Panc1 (cell line): ENCODE measurements at regions not wholly inside any gene's neighbourhood (a gene's known extent, or its start where the extent isn't known, plus 50 kb on each side); places are given as distances from the start of the nearest gene placed in this dataset.

Source experiments
- CTCF ChIP-seq: fragments of 450-650 bp; IDR thresholded peaks from 2 replicates; pipeline ENCODE4 v1.5.1; 2017; ENCODE audit warnings: mild to moderate bottlenecking
- POLR2AphosphoS5 ChIP-seq: IDR thresholded peaks from 2 replicates; pipeline ENCODE4 v1.6.1; 2012; ENCODE audit warnings: mild to moderate bottlenecking, low read depth, low read length, moderate library complexity
- REST ChIP-seq, 2 experiments: IDR thresholded peaks; 2 replicates each; pipeline ENCODE4 v1.6.1; 2011 to 2012; ENCODE audit warnings: low read depth in 2 of 2, control low read depth in 1 of 2, low read length in 1 of 2, mild to moderate bottlenecking in 1 of 2, moderate library complexity in 1 of 2; ENCODE audit not compliant: insufficient read depth in 1 of 2
- SIN3A ChIP-seq: IDR thresholded peaks from 2 replicates; pipeline ENCODE4 v1.6.1; 2012; ENCODE audit warnings: low read depth, mild to moderate bottlenecking, low read length, moderate library complexity, borderline replicate concordance; ENCODE audit not compliant: insufficient read depth
- TCF7L2 ChIP-seq: IDR thresholded peaks from 2 replicates; pipeline ENCODE4 v1.6.1; 2011; ENCODE audit warnings: mild to moderate bottlenecking, low read depth, low read length, inconsistent platforms

GRCh38 chr10:78875932-78876331 is 192.8 kb upstream of the ZMIZ1 start:
- TF ChIP-seq POLR2AphosphoS5: no peak
- TF ChIP-seq CTCF: no peak
- TF ChIP-seq REST (IDR thresholded peaks at IDR 0.05; ENCODE audit: insufficient read depth in 1 of 2, low read depth in 2 of 2, low read length in 1 of 2): no peak
- no peak for TF ChIP-seq SIN3A
- no peak for TF ChIP-seq TCF7L2
